GM19468 (cell line): ENCODE measurements at regions not wholly inside any gene's neighbourhood (a gene's known extent, or its start where the extent isn't known, plus 50 kb on each side); places are given as distances from the start of the nearest gene placed in this dataset.
"Not testable (repeated sequence)": the region's sequence is repeated elsewhere in the genome, so short reads cannot be mapped to it uniquely, and the experiment has no call there.

Experiments
- ATAC-seq: cut with Tn5 transposase; IDR thresholded peaks from one replicate; pipeline ENCODE4 v1.9.1; 2021; ENCODE audit warnings: mild to moderate bottlenecking, moderate library complexity, moderate number of reproducible peaks; ENCODE audit not compliant: unreplicated experiment; ENCODE audit errors: extremely low read depth

- ATAC-seq, result no peak
These were observed 73.3 kb downstream of the OLFM4 start for GRCh38 chr13:53101883-53102282.

- no peak for ATAC-seq
These were observed 75.5 kb downstream of the OLFM4 start for GRCh38 chr13:53104136-53104535.

- ATAC-seq, result no peak
These were observed 76.9 kb downstream of the OLFM4 start for GRCh38 chr13:53105477-53105876.

- no peak for ATAC-seq
These were observed 77.3 kb downstream of the OLFM4 start for GRCh38 chr13:53105890-53106289.

GRCh38 chr13:53110181-53110580 lies 81.6 kb downstream of the OLFM4 start:
- ATAC-seq, result no peak

- no peak for ATAC-seq
These were observed 82.0 kb downstream of the OLFM4 start for GRCh38 chr13:53110614-53111013.

GRCh38 chr13:53112522-53112921 lies 83.9 kb downstream of the OLFM4 start:
- ATAC-seq, result no peak

- not testable (repeated sequence) for ATAC-seq
These were observed 88.4 kb downstream of the OLFM4 start for GRCh38 chr13:53117048-53117447.

- no peak for ATAC-seq
These were observed 92.6 kb downstream of the OLFM4 start for GRCh38 chr13:53121131-53121773.

- ATAC-seq, result no peak
These were observed 93.3 kb downstream of the OLFM4 start for GRCh38 chr13:53121919-53122318.

- ATAC-seq, result no peak
These were observed 94.9 kb downstream of the OLFM4 start for GRCh38 chr13:53123536-53123935.

- no peak for ATAC-seq
These were observed 96.0 kb downstream of the OLFM4 start for GRCh38 chr13:53124623-53125022.

- ATAC-seq, result no peak
These were observed 98.2 kb downstream of the OLFM4 start for GRCh38 chr13:53126841-53127245.

GRCh38 chr13:53127373-53127772 lies 98.8 kb downstream of the OLFM4 start:
- no peak for ATAC-seq

GRCh38 chr13:53129864-53130393 lies 101.3 kb downstream of the OLFM4 start:
- ATAC-seq, result no peak

- ATAC-seq, result no peak
These were observed 102.7 kb downstream of the OLFM4 start for GRCh38 chr13:53131361-53131760.

GRCh38 chr13:53135301-53135700 lies 106.7 kb downstream of the OLFM4 start:
- ATAC-seq, result no peak

- ATAC-seq, result no peak
These were observed 108.1 kb downstream of the OLFM4 start for GRCh38 chr13:53136554-53137215.

GRCh38 chr13:53137779-53138178 lies 109.2 kb downstream of the OLFM4 start:
- no peak for ATAC-seq

- ATAC-seq, result no peak
These were observed 109.9 kb downstream of the OLFM4 start for GRCh38 chr13:53138376-53139036.

- ATAC-seq, result no peak
These were observed 112.7 kb downstream of the OLFM4 start for GRCh38 chr13:53141336-53141735.
